ENCODE measurements at regions not wholly inside any gene's neighbourhood (a gene's known extent, or its start where the extent isn't known, plus 50 kb on each side); places are given as distances from the start of the nearest gene placed in this dataset.

DNA sequence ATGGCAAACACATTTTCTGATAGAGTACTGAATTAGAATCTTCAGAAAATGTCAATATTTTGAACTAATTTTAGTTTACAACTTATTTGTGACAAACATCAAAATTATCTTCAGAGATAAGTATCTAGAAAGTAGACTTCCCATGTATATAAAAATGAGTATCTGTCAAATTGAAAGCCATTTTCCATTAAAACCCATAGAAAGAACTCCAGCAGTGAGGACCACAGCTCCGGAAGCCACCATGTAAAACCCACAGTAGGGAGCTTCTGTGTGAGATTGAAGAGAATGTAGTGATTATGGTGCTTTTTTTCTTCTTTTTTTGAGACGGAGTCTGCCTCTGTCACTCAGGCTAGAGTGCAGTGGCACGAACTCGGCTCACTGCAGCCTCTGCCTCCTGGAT is 687.0 kb downstream of the TYW1 start:
- TF ChIP-seq, protein P1, sequence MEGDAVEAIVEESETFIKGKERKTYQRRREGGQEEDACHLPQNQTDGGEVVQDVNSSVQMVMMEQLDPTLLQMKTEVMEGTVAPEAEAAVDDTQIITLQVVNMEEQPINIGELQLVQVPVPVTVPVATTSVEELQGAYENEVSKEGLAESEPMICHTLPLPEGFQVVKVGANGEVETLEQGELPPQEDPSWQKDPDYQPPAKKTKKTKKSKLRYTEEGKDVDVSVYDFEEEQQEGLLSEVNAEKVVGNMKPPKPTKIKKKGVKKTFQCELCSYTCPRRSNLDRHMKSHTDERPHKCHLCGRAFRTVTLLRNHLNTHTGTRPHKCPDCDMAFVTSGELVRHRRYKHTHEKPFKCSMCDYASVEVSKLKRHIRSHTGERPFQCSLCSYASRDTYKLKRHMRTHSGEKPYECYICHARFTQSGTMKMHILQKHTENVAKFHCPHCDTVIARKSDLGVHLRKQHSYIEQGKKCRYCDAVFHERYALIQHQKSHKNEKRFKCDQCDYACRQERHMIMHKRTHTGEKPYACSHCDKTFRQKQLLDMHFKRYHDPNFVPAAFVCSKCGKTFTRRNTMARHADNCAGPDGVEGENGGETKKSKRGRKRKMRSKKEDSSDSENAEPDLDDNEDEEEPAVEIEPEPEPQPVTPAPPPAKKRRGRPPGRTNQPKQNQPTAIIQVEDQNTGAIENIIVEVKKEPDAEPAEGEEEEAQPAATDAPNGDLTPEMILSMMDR (conservative IDR thresholded peaks at IDR 0.05; ENCODE audit: low read depth, low read length) = no peak
- no peak for TF ChIP-seq NFE2L2 (IDR thresholded peaks at IDR 0.05; ENCODE audit: low read depth, low read length)
- no peak for TF ChIP-seq MAFK (IDR thresholded peaks at IDR 0.05; ENCODE audit: low read depth, low read length)
- TF ChIP-seq FOS (IDR thresholded peaks at IDR 0.05; ENCODE audit: low read depth, low read length) = no peak
- no peak for TF ChIP-seq SMC3 (IDR thresholded peaks at IDR 0.05; ENCODE audit: low read depth, low read length)
- TF ChIP-seq RAD21 (IDR thresholded peaks at IDR 0.05; ENCODE audit: low read length) = no peak
- no peak for TF ChIP-seq POLR2A (IDR thresholded peaks at IDR 0.05; ENCODE audit: low read depth, low read length)
- TF ChIP-seq, protein P2, sequence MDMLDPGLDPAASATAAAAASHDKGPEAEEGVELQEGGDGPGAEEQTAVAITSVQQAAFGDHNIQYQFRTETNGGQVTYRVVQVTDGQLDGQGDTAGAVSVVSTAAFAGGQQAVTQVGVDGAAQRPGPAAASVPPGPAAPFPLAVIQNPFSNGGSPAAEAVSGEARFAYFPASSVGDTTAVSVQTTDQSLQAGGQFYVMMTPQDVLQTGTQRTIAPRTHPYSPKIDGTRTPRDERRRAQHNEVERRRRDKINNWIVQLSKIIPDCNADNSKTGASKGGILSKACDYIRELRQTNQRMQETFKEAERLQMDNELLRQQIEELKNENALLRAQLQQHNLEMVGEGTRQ (IDR thresholded peaks at IDR 0.05; ENCODE audit: low read depth, low read length) = no peak
- TF ChIP-seq, protein P3, sequence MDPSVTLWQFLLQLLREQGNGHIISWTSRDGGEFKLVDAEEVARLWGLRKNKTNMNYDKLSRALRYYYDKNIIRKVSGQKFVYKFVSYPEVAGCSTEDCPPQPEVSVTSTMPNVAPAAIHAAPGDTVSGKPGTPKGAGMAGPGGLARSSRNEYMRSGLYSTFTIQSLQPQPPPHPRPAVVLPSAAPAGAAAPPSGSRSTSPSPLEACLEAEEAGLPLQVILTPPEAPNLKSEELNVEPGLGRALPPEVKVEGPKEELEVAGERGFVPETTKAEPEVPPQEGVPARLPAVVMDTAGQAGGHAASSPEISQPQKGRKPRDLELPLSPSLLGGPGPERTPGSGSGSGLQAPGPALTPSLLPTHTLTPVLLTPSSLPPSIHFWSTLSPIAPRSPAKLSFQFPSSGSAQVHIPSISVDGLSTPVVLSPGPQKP (IDR thresholded peaks at IDR 0.05; ENCODE audit: borderline replicate concordance, low read depth, low read length) = no peak
- TF ChIP-seq MXI1 (IDR thresholded peaks at IDR 0.05; ENCODE audit: borderline replicate concordance, low read depth, low read length) = no peak
- no peak for TF ChIP-seq RFX5 (IDR thresholded peaks at IDR 0.05; ENCODE audit: low read depth, low read length)
- TF ChIP-seq BHLHE40 (IDR thresholded peaks at IDR 0.05; ENCODE audit: low read depth, low read length) = no peak
- no peak for TF ChIP-seq CHD1 (IDR thresholded peaks at IDR 0.05; ENCODE audit: low read depth, low read length)

All from IMR-90 (cell line).